ENCODE measurements at regions not wholly inside any gene's neighbourhood (a gene's known extent, or its start where the extent isn't known, plus 50 kb on each side); places are given as distances from the start of the nearest gene placed in this dataset.

- TF ChIP-seq CTCF (IDR thresholded peaks at IDR 0.05) = no peak
- no peak for TF ChIP-seq POLR2A (IDR thresholded peaks at IDR 0.05)
- no peak for TF ChIP-seq EP300 (IDR thresholded peaks at IDR 0.05)
Observed at GRCh38 chr2:57576983-57577382, 469.6 kb upstream of the VRK2 start.

Data from ovary (tissue), 3 donors.